Fibroblast of skin of abdomen (primary cell): ENCODE measurements at regions not wholly inside any gene's neighbourhood (a gene's known extent, or its start where the extent isn't known, plus 50 kb on each side); places are given as distances from the start of the nearest gene placed in this dataset.

Source experiments
- DNase-seq: peaks from one replicate; pipeline ENCODE4 v3.0.0-alpha.2; 2013

DNA sequence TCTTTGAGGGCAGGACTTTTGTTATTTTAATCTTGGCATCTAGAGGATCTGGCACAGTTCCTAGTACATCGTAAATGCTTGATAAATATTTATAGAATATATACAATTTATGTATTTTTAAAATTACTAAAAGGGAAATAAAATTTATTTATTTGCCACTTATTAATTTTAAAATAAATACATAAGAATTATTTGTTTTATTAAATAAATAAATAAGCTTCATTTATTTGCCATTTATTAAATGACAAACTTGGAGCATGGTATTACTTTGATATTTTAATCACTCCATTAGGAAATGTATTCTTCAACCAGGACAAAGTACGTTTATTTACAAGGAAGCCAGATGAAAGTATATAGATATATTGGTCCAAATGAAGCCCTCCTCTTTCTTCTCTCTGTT lies 118.7 kb upstream of the LRIG3 start:
- no peak for DNase-seq

GRCh38 chr12:59036973-59037762 lies 116.9 kb upstream of the LRIG3 start:
- peak; percentile 54 for DNase-seq

- DNase-seq, result no peak
Observed at GRCh38 chr12:59036347-59036746, 116.0 kb upstream of the LRIG3 start.

- no peak for DNase-seq
Observed at GRCh38 chr12:59031313-59031712, 111.0 kb upstream of the LRIG3 start.

DNA sequence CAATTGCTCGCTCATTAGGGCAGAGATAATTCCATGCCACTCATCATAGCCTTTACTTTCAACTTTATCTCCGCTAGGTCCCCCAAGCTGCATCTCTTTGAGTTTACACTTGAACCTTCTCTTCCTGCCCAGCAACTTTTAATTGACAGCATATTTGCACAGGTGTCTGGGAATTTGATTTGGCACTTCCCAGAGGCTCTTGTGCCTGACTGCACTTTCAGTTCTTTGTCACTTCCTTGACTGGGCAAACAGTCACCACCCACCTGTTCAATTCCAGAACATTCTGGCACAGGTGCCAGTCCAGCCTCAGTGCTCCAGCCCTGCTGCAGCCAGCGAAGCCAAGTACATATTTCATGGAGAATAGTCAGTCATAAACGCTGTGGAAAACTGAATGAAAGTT lies 110.1 kb upstream of the LRIG3 start:
- DNase-seq, result no peak

GRCh38 chr12:59027199-59027598 lies 106.9 kb upstream of the LRIG3 start:
- no peak for DNase-seq

- DNase-seq, result peak; percentile 62
Observed at GRCh38 chr12:59023861-59024424, 103.6 kb upstream of the LRIG3 start.

GRCh38 chr12:59020073-59020946 lies 100.0 kb upstream of the LRIG3 start:
- DNase-seq, result no peak

GRCh38 chr12:59014885-59015284 lies 94.6 kb upstream of the LRIG3 start:
- DNase-seq, result no peak

DNA sequence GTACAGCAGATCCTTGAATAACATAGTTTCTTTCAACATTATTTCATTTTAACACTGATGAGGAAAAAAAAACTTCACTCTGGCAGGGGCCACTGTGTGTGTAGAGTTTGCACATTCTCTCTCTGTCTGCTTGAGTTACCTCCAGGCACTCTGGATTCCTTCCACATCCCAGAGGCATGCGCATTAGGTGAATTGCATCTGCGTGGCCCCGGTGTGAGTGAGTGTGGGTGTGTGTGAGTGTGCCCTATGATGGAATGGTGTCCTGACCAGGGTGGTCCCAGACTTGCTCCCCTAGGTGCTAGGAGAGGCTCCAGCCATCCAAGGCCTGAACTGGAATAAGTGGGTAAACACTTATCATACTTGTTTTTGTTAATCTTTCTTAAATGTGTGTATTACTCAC lies 90.6 kb upstream of the LRIG3 start:
- DNase-seq, result no peak

DNA sequence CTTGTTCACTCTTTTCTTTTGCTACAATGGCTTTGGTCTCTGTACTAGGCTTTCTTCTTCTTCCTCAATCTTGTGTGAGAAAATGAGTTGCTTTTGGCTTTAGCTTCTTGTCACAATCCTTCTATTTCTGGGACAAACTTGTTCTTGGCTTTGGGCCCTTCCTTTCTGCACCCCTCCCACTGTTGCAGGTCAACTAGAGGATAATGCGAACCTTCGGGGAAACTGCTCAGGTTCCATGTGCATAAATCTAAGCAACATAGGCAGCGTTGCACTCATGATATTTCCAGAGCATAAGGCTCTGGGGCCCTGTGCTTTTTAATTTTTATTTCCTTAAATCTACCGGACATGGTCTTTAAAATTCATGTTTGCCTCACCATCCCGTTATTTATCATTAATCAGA lies 89.8 kb upstream of the LRIG3 start:
- DNase-seq, result no peak

GRCh38 chr12:59007620-59008019 lies 87.3 kb upstream of the LRIG3 start:
- no peak for DNase-seq

DNA sequence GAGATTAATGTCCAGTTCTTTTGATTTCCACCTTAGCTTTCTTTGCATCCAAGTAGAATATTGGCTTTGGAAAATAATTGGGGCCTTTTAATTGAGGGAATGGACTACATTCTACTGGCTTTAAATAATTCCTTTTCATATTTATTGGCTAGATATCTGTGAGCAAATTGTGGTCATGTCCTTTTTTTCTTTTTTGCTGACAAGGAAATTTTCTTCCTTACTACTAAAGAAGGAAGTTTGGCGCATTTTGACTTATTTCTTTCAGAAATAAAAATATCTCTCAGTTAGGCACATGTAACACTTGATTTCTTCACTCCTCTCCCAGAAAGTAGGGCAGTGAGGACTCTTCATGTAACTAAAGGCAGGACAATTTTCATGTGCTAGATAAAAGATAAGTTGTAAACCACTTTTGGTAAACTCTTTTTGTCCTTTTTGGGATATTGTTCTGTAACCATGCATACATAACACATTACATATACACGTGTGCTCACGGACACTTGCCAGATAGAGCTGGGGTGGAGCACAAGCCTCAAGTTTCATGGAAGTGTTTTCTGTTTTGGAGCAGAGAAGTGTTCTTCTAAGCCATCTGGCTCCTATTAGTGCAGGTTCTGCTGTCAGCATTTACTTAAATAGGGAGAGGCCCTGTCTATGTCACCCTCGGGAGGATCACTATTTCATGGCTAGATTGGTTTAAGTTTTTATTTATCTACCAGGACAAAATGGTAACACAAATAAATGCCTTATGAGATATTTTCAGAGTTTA lies 85.1 kb upstream of the LRIG3 start:
- DNase-seq, result peak; percentile 52

DNA sequence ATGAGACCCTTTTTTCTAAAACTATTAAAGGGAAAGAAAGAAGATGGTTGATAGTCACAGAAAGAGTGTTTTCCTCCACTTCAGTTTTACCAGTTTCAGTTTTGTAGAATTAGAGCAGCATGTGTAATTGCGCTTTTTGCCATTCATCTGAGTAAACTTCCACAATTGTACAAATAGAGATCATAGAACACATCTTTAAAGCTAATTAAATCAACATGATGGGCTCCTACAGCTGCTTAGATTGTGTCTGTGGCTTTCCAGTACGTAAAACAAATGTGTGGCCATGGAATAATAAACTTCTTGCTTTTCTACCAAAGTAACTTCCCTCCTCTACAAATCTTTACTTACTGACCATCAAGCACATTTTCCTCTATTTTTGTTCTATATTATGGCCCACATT lies 84.2 kb upstream of the LRIG3 start:
- peak; percentile 27 for DNase-seq

DNA sequence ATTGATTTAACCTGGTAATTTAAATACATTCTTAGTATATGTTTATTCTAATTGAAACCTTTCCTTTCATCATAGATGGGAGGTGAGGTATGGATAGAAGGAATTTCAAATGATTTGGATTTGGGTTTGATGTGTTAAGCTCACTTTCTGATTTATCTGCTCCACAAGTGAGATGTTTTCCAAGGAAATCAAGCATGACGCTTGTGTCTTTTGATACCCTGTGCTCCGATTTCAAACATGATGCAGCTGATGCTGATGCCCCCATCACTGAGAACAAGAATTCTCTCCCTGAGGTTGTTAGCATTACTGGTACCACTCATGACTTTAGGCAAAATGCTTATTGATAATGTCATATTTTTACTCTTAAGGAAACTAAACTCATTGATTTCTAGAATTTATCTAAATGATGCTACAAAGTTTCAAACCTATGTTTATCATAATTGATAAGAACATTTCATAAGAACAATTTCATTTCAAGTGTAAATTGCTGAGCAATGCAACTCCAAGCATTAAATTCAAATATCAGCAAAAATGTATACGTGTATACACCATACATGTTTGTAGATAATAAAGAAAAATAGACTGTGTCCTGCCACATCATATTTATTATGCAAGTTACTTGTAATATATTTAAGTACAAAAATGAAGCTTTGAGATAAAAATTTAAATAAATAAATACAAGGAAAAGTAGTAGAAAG lies 75.5 kb upstream of the LRIG3 start:
- DNase-seq, result no peak

DNA sequence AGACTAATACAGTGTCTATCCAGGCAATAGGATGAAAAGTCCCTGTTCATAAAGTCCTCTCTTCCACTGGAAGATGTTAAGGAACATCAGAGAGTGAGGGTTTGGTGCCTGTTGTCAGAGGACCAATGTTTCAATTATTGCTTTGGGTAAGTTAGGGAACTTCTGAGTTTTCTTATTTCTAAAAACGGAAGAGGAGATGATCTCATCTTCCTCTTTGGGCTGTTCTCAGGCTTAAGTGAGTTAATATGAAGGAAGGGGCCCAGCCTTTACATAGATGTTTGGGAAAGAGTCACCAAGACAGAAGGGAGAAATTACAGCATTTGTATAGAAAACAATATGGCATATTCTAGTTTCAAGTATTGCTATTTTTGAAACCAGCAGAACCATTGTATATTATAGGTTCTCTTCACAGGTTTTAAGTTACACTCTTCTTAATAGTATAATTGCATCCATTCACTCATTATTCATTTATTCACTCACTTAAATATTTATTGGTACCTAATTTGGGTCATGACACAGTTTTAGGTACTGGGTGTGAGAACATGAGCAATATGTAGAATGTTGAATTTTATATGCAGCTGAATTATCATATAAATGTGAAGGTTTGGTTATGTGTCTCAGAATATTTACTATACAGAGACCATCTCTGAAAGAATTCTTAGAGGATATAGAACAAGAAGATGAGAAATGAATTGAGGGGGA lies 68.5 kb upstream of the LRIG3 start:
- no peak for DNase-seq

DNA sequence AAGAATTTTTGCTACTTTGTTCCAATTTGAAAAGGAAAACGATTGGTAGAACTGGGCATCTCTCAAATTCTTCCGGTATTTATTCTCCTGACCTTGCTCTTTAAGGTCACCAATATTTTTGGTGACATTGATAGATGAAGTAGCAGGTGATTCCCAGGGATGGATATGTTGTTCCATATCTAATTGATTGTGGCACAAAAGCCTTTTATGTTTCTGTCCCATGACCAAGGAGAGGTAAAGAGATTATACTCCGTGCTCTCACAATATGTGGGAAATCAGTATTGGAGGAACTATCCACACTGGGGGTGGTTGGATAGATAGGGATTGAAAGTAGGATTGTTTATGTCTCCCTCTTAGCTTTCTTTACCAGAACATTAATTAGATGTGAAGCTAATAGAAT lies 61.7 kb upstream of the LRIG3 start:
- DNase-seq, result no peak

- DNase-seq, result no peak
Observed at GRCh38 chr12:58980768-58981167, 60.5 kb upstream of the LRIG3 start.

- DNase-seq, result no peak
Observed at GRCh38 chr12:58978717-58979116, 58.4 kb upstream of the LRIG3 start.

GRCh38 chr12:58977476-58977875 lies 57.2 kb upstream of the LRIG3 start:
- no peak for DNase-seq

DNA sequence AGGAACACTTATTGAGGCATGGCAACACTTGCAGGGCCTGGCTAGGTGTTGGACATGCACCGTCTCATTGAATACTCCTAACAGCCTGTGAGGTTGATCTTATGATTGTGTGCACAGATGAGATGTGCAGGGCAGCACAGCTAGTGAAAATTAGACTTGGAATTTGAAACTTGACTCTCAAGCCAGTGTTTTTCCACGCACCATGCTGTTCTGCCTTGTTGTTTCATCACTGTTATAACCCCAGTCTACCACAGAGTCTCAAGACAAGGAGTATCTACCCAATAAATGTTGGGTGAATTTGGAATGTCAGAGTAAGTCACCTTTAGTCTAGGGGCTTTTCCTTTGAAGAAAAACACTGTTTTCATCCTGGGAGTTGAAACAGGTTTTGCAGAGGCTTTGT lies 55.8 kb upstream of the LRIG3 start:
- DNase-seq, result no peak
